ENCODE measurements at regions not wholly inside any gene's neighbourhood (a gene's known extent, or its start where the extent isn't known, plus 50 kb on each side); places are given as distances from the start of the nearest gene placed in this dataset.
"Not testable (repeated sequence)": the region's sequence is repeated elsewhere in the genome, so short reads cannot be mapped to it uniquely, and the experiment has no call there.

DNA sequence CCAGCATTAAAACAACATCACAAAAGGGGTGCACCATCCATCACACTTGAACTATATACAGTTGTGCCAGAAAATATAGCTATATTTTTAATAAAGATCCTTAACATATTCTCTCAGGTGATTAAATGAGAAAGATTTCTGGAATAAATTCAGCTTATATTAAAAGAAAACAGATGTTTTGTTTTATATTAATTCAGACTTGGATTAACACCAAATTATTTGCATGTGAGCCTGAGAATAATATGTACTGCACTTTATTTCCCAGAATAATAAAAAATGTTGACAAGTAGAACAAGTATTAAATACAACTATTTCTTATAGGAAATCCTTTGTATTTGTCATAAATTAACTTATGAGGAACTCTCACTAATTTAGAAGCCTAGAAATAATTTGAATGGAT is 1467.4 kb downstream of the RAPGEF2 start:
- ATAC-seq (ENCODE audit: low FRiP score in 2 of 2) (no peak), DNase-seq (no peak)
- TF ChIP-seq CTCF (IDR thresholded peaks at IDR 0.05) (no peak), POLR2A (IDR thresholded peaks at IDR 0.05) (no peak), POLR2AphosphoS5 (IDR thresholded peaks at IDR 0.05) (no peak), EP300 (IDR thresholded peaks at IDR 0.05) (no peak)
- H3K9me3 ChIP-seq, result no peaks in the 10 kb centered on the region
- H3K4me3 ChIP-seq, result no peak overlapping the region
- no peaks in the 10 kb centered on the region for H3K27me3 ChIP-seq
- H3K4me1 ChIP-seq, result no peaks in the 10 kb centered on the region
- no peak overlapping the region for H3K27ac ChIP-seq
- no peaks in the 10 kb centered on the region for H3K36me3 ChIP-seq

DNA sequence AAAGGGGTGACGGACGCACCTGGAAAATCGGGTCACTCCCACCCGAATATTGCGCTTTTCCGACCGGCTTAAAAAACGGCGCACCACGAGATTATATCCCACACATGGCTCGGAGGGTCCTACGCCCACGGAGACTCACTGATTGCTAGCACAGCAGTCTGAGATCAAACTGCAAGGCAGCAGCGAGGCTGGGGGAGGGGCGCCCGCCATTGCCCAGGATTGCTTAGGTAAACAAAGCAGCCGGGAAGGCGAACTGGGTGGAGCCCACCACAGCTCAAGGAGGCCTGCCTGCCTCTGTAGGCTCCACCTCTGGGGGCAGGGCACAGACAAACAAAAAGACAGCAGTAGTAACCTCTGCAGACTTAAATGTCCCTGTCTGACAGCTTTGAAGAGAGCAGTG is 1471.4 kb downstream of the RAPGEF2 start:
- not testable (repeated sequence) for H3K9me3 ChIP-seq; H3K27me3 ChIP-seq; DNase-seq; ATAC-seq (ENCODE audit: low FRiP score in 2 of 2); H3K36me3 ChIP-seq; H3K4me1 ChIP-seq; H3K4me3 ChIP-seq; H3K27ac ChIP-seq
- WGBS, 2 donors, result 85 to 87% methylated on average over 18 of the region's 18 CpGs

- Histone ChIP-seq H3K27ac (no peak overlapping the region), H3K9me3 (no peaks in the 10 kb centered on the region), H3K27me3 (no peaks in the 10 kb centered on the region), H3K36me3 (no peaks in the 10 kb centered on the region), H3K4me3 (no peak overlapping the region), H3K4me1 (no peaks in the 10 kb centered on the region)
- no peak for DNase-seq
- TF ChIP-seq POLR2A (IDR thresholded peaks at IDR 0.05), result no peak
- no peak for TF ChIP-seq EP300 (IDR thresholded peaks at IDR 0.05)
- TF ChIP-seq POLR2AphosphoS5 (IDR thresholded peaks at IDR 0.05), result no peak
- TF ChIP-seq CTCF (IDR thresholded peaks at IDR 0.05), result no peak
- ATAC-seq (ENCODE audit: low FRiP score in 2 of 2), result no peak
- 77 to 89% methylated on average over 1 of the region's 1 CpG for WGBS, 2 donors
These were observed 1477.7 kb downstream of the RAPGEF2 start for GRCh38 chr4:160580581-160580980.

- H3K27ac ChIP-seq, result no peak overlapping the region
- H3K27me3 ChIP-seq, result no peaks in the 10 kb centered on the region
- no peak overlapping the region for H3K4me3 ChIP-seq
- no peak for TF ChIP-seq POLR2AphosphoS5 (IDR thresholded peaks at IDR 0.05)
- TF ChIP-seq EP300 (IDR thresholded peaks at IDR 0.05), result no peak
- TF ChIP-seq CTCF (IDR thresholded peaks at IDR 0.05), result no peak
- H3K36me3 ChIP-seq, result no peaks in the 10 kb centered on the region
- ATAC-seq (ENCODE audit: low FRiP score in 2 of 2) (no peak), DNase-seq (no peak)
- no peaks in the 10 kb centered on the region for H3K4me1 ChIP-seq
- H3K9me3 ChIP-seq, result no peaks in the 10 kb centered on the region
- WGBS, 2 donors, result 51 to 57% methylated on average over 4 of the region's 4 CpGs
These were observed 1489.4 kb downstream of the RAPGEF2 start for GRCh38 chr4:160592258-160592657.

DNA sequence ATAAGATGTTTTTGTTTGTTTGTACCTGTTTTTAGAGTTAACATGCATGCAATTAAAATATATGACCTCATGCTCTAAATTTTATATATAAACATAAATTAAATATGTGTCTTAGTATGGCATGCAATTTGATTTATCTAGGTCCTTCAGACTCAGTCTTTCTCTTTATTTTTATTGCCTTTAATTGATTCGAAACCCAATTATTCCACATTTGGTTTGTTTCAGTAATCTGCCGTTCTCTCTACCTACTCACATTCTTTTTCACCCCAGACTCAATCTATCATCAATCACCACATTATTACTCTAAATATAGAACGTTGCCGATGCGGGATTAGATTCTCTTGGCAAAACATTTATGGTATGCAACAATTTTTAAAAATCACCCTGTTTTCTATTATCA is 1492.8 kb downstream of the RAPGEF2 start:
- DNase-seq (no peak), ATAC-seq (ENCODE audit: low FRiP score in 2 of 2) (no peak)
- Histone ChIP-seq H3K36me3 (no peaks in the 10 kb centered on the region), H3K27me3 (no peaks in the 10 kb centered on the region), H3K4me1 (no peaks in the 10 kb centered on the region), H3K27ac (no peak overlapping the region), H3K4me3 (no peak overlapping the region), H3K9me3 (no peaks in the 10 kb centered on the region)
- WGBS, 2 donors, result 72% methylated on average over 5 of the region's 5 CpGs
- TF ChIP-seq CTCF (IDR thresholded peaks at IDR 0.05) (no peak), POLR2AphosphoS5 (IDR thresholded peaks at IDR 0.05) (no peak), EP300 (IDR thresholded peaks at IDR 0.05) (no peak), POLR2A (IDR thresholded peaks at IDR 0.05) (no peak)

Data from upper lobe of left lung (tissue), 6 donors.